ENCODE measurements at regions not wholly inside any gene's neighbourhood (a gene's known extent, or its start where the extent isn't known, plus 50 kb on each side); places are given as distances from the start of the nearest gene placed in this dataset.

- no peaks in the 10 kb centered on the region for H3K79me2 ChIP-seq (ENCODE audit: control insufficient read depth, insufficient read depth, low read length)
- H3K4me1 ChIP-seq (ENCODE audit: control insufficient read depth in 2 of 2, insufficient read depth in 2 of 2, low read length in 2 of 2), result no peaks in the 10 kb centered on the region
- 100% methylated on average over 1 of the region's 1 CpG for WGBS (ENCODE audit: insufficient coverage)
- no peak overlapping the region for H2AFZ ChIP-seq (ENCODE audit: insufficient read depth, low read depth, low read length, poor library complexity, severe bottlenecking)
- no peaks in the 10 kb centered on the region for H3K36me3 ChIP-seq (replicated peaks in 1 of 2; ENCODE audit: control extremely low read depth in 1 of 2, control insufficient read depth in 1 of 2, extremely low read depth in 1 of 2, insufficient read depth in 2 of 2, low read length in 1 of 2)
- no peak for TF ChIP-seq CTCF (IDR thresholded peaks at IDR 0.05)
- no peak for TF ChIP-seq EZH2 (IDR thresholded peaks at IDR 0.05; ENCODE audit: borderline replicate concordance, insufficient read depth, low read depth, low read length, poor library complexity, severe bottlenecking)
- intact Hi-C loops (cut with micrococcal nuclease), result no loop called here
- Mint-ChIP-seq H3K4me1 (no peaks in the 10 kb centered on the region), H3K27me3 (no peaks in the 10 kb centered on the region), H3K27ac (no peak overlapping the region), H3K9me3 (ENCODE audit: insufficient read depth) (no peaks in the 10 kb centered on the region), H3K4me3 (no peak overlapping the region)
- ATAC-seq (ENCODE audit: low read depth), result no peak
- H3K4me3 ChIP-seq (ENCODE audit: control extremely low read depth in 1 of 5, extremely low read depth in 1 of 5, insufficient read depth in 1 of 5, low read depth in 2 of 5, low read length in 4 of 5), result no peak overlapping the region
- no peaks in the 10 kb centered on the region for H3K27me3 ChIP-seq (replicated peaks in 1 of 4; ENCODE audit: control extremely low read depth in 1 of 4, control insufficient read depth in 3 of 4, insufficient read depth in 4 of 4, low read length in 3 of 4)
- H4K20me1 ChIP-seq (ENCODE audit: control insufficient read depth, insufficient read depth, low read length, poor library complexity, severe bottlenecking), result no peaks in the 10 kb centered on the region
- H3K9me3 ChIP-seq (ENCODE audit: control extremely low read depth in 1 of 3, control insufficient read depth in 2 of 3, insufficient read depth in 1 of 3, low read length in 2 of 3), result peaks cover 0 to 8% (median 0%) of the 10 kb centered on the region in 3 donors
- no peak for DNase-seq
- CTCF ChIA-PET, result no interaction called here
- POLR2A ChIA-PET, result no interaction called here
- H3K4me2 ChIP-seq (replicated peaks; ENCODE audit: low read depth, low read length, poor library complexity, severe bottlenecking), result no peak overlapping the region
- H3K27ac ChIP-seq (ENCODE audit: low read length in 2 of 2), result no peak overlapping the region
- no peak overlapping the region for H3K9ac ChIP-seq (ENCODE audit: low read length)
Measured at GRCh38 chr7:120059641-120060040, 213.3 kb upstream of the KCND2 start.

- no peak overlapping the region for H3K4me3 Mint-ChIP-seq
- intact Hi-C loops (cut with micrococcal nuclease), result no loop called here
- Histone ChIP-seq H4K20me1 (ENCODE audit: control insufficient read depth, insufficient read depth, low read length, poor library complexity, severe bottlenecking) (no peaks in the 10 kb centered on the region), H3K79me2 (ENCODE audit: control insufficient read depth, insufficient read depth, low read length) (no peaks in the 10 kb centered on the region), H3K9ac (ENCODE audit: low read length) (no peak overlapping the region), H3K4me3 (ENCODE audit: control extremely low read depth in 1 of 5, extremely low read depth in 1 of 5, insufficient read depth in 1 of 5, low read depth in 2 of 5, low read length in 4 of 5) (no peak overlapping the region), H3K4me1 (ENCODE audit: control insufficient read depth in 2 of 2, insufficient read depth in 2 of 2, low read length in 2 of 2) (no peaks in the 10 kb centered on the region), H3K27me3 (replicated peaks in 1 of 4; ENCODE audit: control extremely low read depth in 1 of 4, control insufficient read depth in 3 of 4, insufficient read depth in 4 of 4, low read length in 3 of 4) (no peaks in the 10 kb centered on the region), H3K9me3 (ENCODE audit: control extremely low read depth in 1 of 3, control insufficient read depth in 2 of 3, insufficient read depth in 1 of 3, low read length in 2 of 3) (peaks cover 0 to 8% (median 0%) of the 10 kb centered on the region in 3 donors), H3K4me2 (replicated peaks; ENCODE audit: low read depth, low read length, poor library complexity, severe bottlenecking) (no peak overlapping the region), H2AFZ (ENCODE audit: insufficient read depth, low read depth, low read length, poor library complexity, severe bottlenecking) (no peak overlapping the region), H3K27ac (ENCODE audit: low read length in 2 of 2) (no peak overlapping the region), H3K36me3 (replicated peaks in 1 of 2; ENCODE audit: control extremely low read depth in 1 of 2, control insufficient read depth in 1 of 2, extremely low read depth in 1 of 2, insufficient read depth in 2 of 2, low read length in 1 of 2) (no peaks in the 10 kb centered on the region)
- H3K4me1 Mint-ChIP-seq, result no peaks in the 10 kb centered on the region
- no peak overlapping the region for H3K27ac Mint-ChIP-seq
- H3K9me3 Mint-ChIP-seq (ENCODE audit: insufficient read depth), result no peaks in the 10 kb centered on the region
- 50% methylated on average over 1 of the region's 4 CpGs for WGBS (ENCODE audit: insufficient coverage)
- no peaks in the 10 kb centered on the region for H3K27me3 Mint-ChIP-seq
- ChIA-PET POLR2A (no interaction called here), CTCF (no interaction called here)
- TF ChIP-seq EZH2 (IDR thresholded peaks at IDR 0.05; ENCODE audit: borderline replicate concordance, insufficient read depth, low read depth, low read length, poor library complexity, severe bottlenecking) (no peak), CTCF (IDR thresholded peaks at IDR 0.05) (no peak)
- DNase-seq (no peak), ATAC-seq (ENCODE audit: low read depth) (no peak)
Measured at GRCh38 chr7:120060281-120060680, 212.7 kb upstream of the KCND2 start.
